ENCODE measurements at regions not wholly inside any gene's neighbourhood (a gene's known extent, or its start where the extent isn't known, plus 50 kb on each side); places are given as distances from the start of the nearest gene placed in this dataset.

DNA sequence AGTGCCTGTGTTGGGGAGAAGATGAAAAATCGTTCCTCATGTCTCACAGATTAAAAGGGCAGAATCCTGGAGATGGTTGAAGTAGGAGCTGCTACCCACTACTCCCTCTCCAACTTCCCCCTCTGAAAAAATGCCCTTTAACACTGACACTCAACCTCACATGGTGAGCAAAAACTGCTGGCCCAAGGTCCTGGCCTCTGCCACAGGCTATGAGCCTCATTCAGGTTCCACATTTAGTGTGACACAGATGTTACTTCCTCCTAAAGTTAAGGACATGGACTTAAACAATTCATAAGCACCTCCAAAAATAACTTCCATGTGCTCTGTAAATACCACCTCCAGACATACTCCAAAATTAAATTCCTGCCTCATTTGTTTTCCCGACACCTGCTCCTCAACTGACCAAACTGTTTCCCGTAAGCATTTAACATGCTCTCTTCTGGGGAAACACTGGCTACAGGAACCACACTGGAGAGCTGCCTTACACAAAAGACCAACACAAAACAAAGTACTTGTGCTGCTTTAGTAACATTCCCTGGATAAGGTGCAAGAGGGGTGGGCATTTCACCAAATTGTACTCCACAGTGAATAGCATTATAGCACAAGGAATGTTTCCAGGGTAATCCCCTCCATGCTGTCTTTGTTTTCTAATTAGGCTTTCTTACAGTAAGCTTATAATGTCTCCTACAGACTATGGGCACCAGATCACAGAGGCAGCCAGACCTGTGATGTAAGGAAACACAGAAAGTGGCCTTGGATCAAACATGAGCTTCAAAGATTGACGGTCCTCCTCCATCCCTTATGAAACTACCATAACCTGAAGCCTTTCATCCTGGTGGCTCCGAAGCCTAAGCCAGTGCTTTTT, 57.0 kb downstream of the PHLDA1 start:
- DNase-seq (ENCODE audit: low spot score) = no peak

DNA sequence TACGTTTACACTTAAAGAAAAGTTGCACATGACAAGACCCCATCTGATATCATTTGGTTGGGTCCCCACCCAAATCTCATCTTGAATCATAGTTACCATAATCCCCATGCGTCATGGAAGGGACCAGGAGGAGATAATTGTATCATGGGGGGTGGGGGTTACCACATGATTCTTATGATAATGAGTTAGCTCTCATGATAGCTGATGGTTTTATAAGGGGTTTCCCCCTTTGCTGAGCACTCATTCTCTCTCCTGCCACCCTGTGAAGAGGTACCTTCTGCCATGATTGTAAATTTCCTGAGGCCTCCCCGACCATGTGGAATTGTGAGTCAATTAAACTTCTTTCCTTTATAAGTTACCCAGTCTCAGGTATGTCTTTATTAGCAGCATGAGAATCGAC, 60.3 kb downstream of the PHLDA1 start:
- DNase-seq (ENCODE audit: low spot score) = no peak

DNA sequence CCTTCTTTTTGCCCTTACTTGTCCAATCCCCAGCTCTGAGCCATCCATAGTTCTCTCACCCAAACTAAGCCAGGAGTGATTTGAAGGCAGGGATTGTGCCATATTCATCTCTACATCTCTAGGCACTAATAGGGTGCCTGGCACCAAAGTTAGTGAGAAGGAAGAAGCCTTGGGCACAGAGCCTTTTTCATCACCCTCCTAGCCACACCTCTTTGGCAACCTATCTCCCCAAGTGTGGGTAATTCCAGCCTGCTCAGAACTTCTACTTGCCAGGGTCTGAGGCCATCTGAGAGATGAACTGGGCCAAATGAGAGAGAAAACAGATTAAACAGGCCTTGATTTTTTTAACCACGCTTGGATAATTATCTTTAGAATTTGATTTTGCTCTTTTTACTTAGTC, 61.3 kb downstream of the PHLDA1 start:
- DNase-seq (ENCODE audit: low spot score) = no peak

DNA sequence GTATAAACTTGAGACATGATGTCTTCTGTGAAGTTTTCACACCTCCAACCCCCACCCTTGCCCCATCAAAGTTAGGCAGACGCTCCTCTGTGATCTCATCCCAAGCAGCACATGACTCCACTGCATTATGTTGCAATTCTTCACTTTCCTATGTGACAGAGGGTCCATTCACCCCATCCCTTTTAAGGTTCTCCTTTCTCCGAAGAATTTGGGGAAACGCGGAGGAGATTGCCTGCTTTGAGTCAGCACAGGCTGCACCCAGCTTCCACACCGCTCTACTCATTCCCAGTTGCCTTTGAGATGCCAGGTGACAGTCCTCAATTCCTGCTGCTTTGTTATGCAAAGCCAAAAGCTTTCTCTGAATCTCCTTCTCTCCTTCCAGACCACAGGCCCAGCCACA, 61.8 kb downstream of the PHLDA1 start:
- no peak for DNase-seq (ENCODE audit: low spot score)

DNA sequence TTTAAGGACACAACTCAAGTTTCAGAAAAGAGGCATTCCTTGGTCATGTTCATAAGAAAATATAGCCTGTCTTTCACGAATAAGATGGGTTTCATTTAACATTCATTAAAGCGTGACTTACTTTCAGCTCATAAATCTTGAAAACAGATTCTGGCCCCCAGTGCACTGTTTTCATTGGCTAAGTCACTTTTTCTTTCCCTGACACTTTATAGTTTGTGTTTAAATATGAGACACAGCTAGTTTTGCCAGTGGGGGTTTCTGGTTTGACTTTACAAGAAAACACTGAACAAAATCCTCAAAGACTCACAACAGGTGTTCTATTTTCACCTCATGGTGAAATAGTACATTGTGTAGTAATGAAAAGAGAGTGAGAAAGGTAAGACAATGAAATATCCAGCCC, 65.9 kb downstream of the PHLDA1 start:
- no peak for DNase-seq (ENCODE audit: low spot score)

DNA sequence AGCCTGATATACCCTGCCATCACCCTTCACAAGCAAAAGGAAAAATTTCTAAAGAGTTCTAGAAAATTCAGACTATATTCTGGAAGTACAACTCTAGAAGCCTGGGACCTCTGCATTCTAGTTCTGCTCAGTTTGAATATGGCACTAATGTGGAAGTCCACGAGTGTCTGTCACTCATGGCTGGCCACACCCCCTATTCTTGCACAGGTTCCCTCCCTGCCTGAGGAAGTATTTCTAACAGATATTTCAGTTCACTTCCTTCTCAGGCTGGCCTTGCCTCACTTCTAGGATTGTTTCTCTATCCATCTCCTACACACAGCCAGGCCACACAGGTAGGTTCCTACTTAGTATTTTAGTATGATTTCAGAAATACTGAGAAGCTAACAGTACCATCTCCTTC, 67.4 kb downstream of the PHLDA1 start:
- DNase-seq (ENCODE audit: low spot score) = no peak

DNA sequence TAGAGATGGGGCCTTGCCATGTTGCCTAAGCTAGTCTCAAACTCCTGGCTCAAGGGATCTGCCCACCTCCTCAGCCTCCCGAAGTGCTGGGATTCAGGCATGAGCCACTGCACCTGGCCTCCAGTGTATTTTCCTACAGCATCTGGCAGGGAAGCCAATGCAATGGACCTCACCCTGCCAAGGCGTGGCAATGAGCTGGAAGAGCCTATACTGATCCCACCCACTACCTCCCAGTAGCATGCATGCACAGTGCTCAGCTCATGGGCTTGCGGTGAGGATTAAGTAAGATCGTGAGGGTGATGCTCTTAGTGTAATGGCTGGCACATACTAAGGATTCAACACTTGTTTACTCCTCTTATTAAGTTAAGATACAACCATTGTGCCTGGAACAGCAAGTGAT, 69.7 kb downstream of the PHLDA1 start:
- no peak for DNase-seq (ENCODE audit: low spot score)

DNA sequence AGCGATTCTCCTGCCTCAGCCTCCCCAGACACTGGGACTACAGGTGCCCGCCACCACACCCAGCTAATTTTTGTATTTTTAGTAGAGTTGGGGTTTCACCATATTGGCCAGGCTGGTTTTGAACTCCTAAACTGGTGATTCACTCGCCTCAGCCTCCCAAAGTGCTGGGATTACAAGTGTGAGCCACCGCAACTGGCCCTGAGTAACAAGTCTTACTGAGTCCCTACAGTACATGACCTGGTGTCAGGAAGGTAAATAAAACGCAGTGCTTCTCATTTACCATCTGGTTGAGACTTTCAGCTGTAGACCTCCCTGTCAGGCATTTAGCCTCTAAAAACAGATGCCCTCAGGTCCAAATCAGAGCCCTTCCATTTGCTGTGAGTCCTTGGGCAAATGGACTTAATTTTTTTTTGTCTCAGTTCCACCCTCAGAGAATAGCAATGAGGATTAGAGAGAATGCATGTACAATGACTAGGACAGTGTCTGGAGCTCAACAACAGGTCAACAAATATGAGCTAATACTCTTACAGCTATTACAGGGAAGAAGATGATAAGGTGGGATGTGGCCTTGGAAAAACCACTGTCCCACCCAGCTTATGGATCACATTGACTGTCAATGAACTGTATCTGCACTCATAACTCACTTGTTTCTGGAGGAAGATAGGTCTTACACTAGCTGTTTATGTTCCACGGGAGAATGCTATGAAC, 70.5 kb downstream of the PHLDA1 start:
- DNase-seq (ENCODE audit: low spot score) = no peak

DNA sequence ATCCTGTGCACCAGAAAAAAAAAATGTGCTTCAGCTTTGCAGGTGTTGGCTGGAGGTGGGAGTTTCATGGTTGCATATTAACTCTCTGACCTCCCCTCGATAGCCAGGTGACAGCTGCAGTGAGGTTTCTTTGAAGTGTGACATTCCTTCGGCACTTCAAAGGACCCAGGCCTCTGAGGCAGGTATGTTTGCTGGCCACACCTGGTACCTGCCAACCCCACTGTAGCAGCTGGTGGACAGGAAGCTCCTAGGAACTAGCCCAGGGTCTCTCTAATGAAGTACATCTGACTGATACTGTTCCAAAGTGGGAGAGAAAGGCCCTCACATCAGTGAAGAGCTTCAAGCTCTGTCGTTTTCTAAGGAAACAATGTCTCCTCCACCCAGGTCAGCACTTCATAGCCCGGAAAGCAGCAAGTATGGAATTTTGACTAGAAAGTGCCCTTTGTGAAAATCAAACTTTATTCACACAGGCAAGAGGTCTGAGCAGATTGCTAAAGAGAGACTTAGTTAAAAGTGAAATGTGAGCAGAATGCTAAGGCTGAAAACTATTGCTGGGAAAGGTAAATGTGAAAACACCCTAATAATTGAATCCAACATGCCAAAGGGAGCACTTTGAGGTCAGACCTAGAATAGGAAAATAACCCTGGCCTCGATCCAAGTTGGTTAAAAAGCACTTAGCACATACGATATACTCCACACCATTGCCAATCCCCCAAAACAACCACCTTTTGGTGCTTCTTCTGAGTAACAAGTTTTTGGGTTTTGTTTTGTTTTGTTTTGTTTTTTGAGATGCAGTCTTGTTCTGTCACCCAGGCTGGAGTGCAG, 71.3 kb downstream of the PHLDA1 start:
- no peak for DNase-seq (ENCODE audit: low spot score)

DNA sequence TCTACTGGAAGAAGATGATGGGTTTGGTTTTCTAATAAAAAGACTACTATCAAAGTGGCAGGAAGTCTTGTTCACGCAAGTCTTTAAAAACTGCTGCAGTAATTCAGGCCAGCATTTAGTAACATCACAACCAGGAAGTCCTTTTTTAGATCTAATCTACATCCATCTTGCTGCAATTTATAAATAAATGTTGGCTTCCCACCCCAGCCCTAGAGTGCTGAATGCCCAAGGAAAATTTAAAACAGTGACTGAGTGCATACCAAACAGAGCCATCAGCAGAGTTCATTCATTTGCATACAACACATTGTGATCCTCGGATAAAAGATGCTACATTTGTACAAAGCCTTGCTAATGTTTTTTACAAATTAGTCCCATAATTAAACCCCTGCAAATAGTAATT, 72.1 kb downstream of the PHLDA1 start:
- DNase-seq (ENCODE audit: low spot score) = peak; percentile 23

DNA sequence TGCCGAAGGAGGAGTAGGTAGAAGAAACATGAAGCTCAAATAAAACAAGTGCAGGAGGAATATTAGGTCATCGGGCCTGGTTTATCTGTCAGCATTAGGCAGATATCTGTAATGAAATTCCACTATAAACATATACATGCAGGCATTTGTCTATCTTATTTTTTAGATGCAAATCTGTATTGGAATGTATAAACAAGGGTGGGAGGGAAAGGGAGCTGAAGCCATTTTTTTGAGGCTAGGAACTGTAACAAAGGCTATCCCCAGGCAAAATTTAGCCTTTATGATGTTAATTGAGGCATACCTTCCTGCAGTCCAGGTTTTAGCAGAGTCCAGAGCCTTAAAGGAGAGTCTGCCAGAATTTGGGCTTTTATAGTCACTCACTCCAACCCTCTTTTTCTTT, 72.5 kb downstream of the PHLDA1 start:
- no peak for DNase-seq (ENCODE audit: low spot score)

DNA sequence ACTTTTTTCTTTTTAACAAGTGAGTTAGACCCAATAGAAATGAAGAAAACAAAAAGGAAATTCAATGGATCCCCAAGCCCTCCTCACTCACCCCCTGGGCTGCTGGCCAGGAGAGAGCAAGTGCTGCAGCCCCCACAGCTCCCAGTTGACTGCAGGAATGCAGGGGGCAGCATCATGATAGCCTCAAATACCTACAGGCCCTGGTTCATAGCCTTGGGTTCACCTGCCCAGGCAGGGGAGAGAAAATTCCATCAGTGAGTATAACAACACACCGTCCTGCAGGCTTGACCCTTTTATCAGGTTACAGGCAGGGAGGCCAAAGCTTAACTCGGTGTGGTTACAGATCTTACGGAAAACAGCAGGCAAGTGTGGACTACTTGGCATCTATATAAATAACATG, 76.3 kb downstream of the PHLDA1 start:
- no peak for DNase-seq (ENCODE audit: low spot score)

DNA sequence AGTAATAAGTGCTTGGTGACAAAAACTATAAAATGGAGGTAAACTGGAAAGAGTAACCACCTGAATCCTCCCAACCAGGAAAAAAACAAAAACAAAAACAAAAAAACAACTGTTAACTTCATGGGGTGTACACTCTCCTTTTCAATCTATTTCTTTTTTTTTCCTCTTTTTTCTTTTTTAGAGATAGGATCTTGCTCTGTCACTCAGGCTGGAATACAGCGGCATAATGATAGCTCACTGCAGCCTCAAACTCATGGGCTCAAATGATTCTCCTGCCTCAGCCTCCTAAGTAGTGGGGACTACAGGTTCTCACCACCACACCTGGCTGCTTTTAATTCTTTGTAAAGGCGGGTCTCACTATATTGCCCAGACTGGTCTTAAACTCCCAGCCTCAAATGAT, 76.8 kb downstream of the PHLDA1 start:
- no peak for DNase-seq (ENCODE audit: low spot score)

DNA sequence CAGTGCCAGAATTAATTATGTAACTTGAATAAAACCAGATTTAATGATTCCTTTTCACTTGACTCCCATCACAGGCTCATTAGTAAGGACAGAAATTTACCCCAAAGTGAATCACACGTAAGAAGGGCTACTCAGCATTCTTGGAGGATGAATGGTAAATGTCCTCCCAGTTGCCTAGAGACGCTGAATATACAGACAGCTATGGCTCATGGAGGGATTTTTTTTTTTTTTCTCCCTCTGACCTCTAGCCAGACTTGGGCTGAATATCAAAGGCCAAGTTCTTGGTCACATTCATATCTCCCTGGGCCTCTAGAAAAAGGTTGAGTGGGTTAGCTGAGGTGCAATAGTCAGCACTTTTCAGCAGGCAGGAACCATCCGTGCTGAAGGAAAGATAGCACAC, 77.5 kb downstream of the PHLDA1 start:
- no peak for DNase-seq (ENCODE audit: low spot score)

DNA sequence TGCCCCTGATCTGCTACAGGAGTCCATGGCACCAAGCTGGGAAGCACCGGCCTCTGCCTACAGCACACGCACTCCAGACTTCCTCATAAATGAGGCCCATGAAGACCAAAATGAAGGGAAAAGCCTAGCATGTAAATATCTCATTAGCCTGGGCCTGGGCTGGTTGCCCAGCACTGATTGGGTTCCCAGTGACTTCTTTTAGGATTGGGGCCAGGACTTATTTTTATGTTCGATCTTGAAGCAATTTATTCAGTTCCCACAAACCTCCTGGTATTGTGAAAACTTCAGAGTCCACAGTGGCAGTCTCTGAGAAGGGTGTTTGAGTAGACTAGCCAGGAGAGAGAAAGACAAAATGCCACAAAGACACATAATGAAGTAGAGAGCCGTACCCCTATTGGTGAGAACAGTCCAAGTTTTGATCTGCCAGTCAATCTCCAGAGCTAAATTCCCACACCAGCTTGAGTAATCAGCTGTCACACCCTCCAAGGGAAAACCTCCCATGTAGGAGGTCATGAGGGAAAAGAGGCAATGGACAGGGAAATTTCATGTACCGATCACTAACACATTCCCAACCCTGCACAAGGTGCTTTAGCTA, 78.2 kb downstream of the PHLDA1 start:
- no peak for DNase-seq (ENCODE audit: low spot score)

DNA sequence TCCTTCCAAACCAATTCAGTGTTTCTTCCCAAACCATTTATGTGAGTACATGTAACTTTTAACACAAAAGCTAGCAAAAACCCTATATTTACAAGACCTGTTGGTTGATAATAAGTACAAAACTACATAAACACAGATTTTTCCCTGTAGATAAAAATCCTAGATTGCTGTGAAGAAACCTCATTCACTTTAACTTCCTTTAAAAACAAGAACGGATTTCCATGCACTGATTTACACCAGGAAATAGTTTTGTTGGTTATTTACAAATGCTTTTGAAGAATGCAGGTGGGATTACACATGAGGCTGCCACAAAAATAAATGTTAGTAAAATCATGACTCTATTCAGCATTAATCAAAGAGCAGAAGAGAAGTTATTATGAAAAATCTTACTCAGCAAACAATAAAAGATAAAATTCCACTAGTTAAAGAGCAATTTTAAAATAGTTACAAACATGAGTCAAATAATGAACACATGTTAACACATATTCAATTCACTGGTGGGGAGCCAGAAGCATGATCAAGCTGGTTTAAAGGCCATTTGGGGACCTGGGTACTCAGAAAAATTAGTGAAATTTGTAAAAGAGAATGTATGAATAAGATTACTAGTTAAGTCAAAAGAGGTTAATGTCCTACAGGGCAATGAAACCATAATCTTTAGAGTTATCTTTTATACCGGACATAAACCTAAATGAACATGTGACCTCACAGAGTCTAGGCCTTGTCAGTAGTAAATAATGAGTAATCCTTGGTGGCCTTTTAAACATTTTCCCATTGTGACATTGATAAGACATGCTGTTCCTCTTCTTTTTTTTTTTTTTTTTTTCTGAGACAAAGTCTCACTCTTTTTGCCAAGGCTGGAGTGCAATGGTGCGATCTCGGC, 79.9 kb downstream of the PHLDA1 start:
- DNase-seq (ENCODE audit: low spot score) = no peak

DNA sequence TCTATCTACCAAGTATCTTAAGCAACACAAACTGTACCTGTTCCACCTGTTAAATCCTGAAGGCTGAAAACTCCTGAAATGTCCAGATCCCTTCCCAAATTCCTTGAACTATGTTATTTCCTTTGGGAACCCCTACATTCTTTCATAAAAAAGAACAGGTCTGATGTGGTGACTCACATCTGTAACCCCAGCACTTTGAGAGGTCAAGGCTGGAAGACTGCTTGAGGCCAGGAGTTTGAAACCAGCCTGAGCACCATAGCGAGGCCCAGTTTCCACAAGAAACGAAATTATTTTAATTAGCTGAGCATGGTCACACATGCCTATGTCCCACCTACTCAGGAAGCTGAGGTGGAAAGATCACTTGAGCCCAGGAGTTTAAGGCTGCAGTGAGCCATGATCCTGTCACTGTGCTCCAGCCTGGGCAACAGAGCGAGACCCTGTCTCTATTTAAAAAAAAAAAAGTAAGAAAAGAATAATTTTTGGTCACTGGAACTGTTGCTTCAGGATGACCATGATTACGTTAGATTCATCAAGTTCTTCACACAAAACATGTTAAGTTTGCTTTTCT, 84.3 kb downstream of the PHLDA1 start:
- no peak for DNase-seq (ENCODE audit: low spot score)

DNA sequence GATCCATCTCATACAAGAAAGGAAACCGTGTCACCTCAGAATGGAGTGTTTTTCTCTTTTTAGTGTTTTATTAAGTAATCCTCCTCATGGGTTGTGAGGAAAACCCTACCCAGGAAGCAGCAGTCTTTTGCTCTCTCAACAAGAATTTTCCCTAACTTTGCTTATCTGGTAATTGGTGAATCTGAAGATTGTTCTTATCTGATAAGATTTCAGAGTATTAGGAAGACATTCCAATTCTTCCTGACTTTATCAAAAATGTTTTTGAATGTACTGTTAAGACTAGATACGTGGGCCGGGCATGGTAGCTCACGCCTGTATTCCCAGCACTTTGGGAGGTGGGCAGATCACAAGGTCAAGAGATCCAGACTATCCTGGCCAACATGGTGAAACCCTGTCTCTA, 86.0 kb downstream of the PHLDA1 start:
- DNase-seq (ENCODE audit: low spot score) = no peak

DNA sequence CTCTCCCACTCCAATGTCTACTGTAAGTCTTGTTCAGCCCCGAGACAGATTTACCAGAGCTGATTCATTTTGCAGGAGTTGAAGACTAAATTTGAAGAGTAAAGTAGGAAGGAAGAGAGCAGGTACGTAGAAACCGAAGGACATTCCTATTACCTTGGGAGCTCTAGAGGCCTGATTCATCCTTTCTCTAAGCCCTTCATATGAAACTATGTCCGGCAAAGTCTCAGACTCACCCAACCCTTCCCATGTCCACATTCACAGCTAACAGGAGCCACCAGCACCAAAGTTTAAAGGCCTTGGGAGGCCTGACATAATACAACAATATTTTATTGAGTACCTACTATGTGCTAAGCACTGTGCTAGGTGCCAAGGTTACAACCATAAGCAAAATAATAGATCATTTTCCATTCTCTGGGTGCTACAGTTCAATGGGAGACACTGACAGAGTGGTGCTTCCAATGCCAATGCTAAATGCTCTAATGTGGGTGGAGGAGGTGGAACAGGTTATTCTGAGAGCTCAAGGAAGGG, 86.6 kb downstream of the PHLDA1 start:
- DNase-seq (ENCODE audit: low spot score) = no peak

DNA sequence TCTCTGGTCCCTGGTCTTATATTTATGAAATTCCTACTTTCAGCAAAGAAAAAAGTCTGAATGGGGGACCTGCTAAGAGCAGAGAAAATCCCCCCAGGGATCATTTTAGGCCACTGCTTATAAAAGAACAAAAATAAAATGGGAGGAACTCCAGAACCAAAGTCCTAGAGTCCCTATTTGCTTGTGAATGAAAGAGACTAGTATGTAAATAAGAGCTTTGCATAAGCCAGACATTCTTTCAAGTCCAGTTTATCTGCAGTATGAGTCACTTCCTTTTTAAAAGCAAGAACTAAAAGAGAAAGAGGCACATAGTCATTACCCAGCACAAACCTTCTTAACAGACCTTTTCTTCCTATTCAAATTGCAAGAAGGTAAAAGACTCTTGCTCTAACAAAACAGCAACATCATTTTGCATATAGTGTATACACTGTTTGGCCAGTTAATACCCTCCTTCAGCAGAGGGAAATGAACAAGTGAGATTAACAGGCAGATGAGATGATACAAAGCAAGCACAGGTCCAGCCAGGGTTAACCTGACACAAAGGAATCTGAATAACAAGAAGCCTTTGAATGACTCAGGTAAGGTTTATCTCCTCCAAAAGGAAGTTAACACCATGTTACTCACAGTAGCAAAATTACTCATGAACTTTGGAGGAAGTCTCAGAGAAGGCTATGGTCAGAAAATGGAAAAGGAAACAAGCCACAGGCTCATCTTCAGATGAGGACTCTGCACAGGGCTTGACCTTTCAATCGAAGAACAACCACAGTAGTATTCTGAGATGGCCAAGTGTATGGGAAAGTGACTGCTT, 87.3 kb downstream of the PHLDA1 start:
- DNase-seq (ENCODE audit: low spot score) = peak; percentile 64

Measured in CD4-positive, alpha-beta T cell treated with Interleukin-2 at 100 ng/mL for 4 hours (primary cell).